Nephron (organoid): ENCODE measurements at regions not wholly inside any gene's neighbourhood (a gene's known extent, or its start where the extent isn't known, plus 50 kb on each side); places are given as distances from the start of the nearest gene placed in this dataset.

Experiments used
- H3K27ac Mint-ChIP-seq, 3 experiments: 2 replicates each; pipeline ENCODE4 v1.8.0; 2020; ENCODE audit warnings: mixed read lengths in 3 of 3, mild to moderate bottlenecking in 2 of 3, moderate library complexity in 1 of 3
- H3K27me3 Mint-ChIP-seq: 2 replicates; pipeline ENCODE4 v1.8.0; 2021; ENCODE audit warnings: low read depth, mild to moderate bottlenecking, moderate library complexity, mixed read lengths
- H3K36me3 Mint-ChIP-seq: 2 replicates; pipeline ENCODE4 v1.8.0; 2020; ENCODE audit warnings: low read depth, mixed read lengths
- H3K4me1 Mint-ChIP-seq: 2 replicates; pipeline ENCODE4 v1.8.0; 2020; ENCODE audit warnings: mixed read lengths
- H3K4me3 Mint-ChIP-seq, 3 experiments: 2 replicates each; pipeline ENCODE4 v1.8.0; 2020; ENCODE audit warnings: mild to moderate bottlenecking in 3 of 3, mixed read lengths in 3 of 3, moderate library complexity in 2 of 3
- H3K9me3 Mint-ChIP-seq: 2 replicates; pipeline ENCODE4 v1.8.0; 2020; ENCODE audit warnings: mixed read lengths
- CTCF ChIP-seq, 3 experiments: fragments of 200-600 bp; sonication (generic); IDR thresholded peaks; one replicate each; pipeline ENCODE4 v1.5.0; 2021; ENCODE audit warnings: antibody characterized with exemption in 3 of 3; ENCODE audit not compliant: unreplicated experiment in 3 of 3

- H3K36me3 Mint-ChIP-seq = no peaks in the 10 kb centered on the region
- no peak overlapping the region for H3K27ac Mint-ChIP-seq
- H3K9me3 Mint-ChIP-seq = peaks cover 17% of the 10 kb centered on the region
- peaks cover 8% of the 10 kb centered on the region for H3K4me1 Mint-ChIP-seq
- no peak overlapping the region for H3K4me3 Mint-ChIP-seq
- H3K27me3 Mint-ChIP-seq = no peaks in the 10 kb centered on the region
- TF ChIP-seq CTCF (IDR thresholded peaks at IDR 0.05; ENCODE audit: unreplicated experiment in 3 of 3) = no peak
Observed at GRCh38 chr5:173514661-173515060, 101.8 kb downstream of the BOD1 start.

GRCh38 chr5:173513521-173513991 lies 102.9 kb downstream of the BOD1 start:
- H3K27ac Mint-ChIP-seq = peak overlapping the region in 1 of 3 experiments; percentile 26
- H3K4me3 Mint-ChIP-seq = no peak overlapping the region
- no peaks in the 10 kb centered on the region for H3K36me3 Mint-ChIP-seq
- TF ChIP-seq CTCF (IDR thresholded peaks at IDR 0.05; ENCODE audit: unreplicated experiment in 3 of 3) = no peak
- H3K27me3 Mint-ChIP-seq = no peaks in the 10 kb centered on the region
- peaks cover 8% of the 10 kb centered on the region for H3K4me1 Mint-ChIP-seq
- H3K9me3 Mint-ChIP-seq = peaks cover 18% of the 10 kb centered on the region

- Mint-ChIP-seq H3K27ac (peak overlapping the region in 1 of 3 experiments; percentile 26), H3K4me1 (peaks cover 8% of the 10 kb centered on the region), H3K36me3 (no peaks in the 10 kb centered on the region), H3K4me3 (no peak overlapping the region), H3K27me3 (no peaks in the 10 kb centered on the region), H3K9me3 (peaks cover 15% of the 10 kb centered on the region)
- TF ChIP-seq CTCF (IDR thresholded peaks at IDR 0.05; ENCODE audit: unreplicated experiment in 3 of 3) = no peak
Observed at GRCh38 chr5:173512637-173513435, 103.6 kb downstream of the BOD1 start.

GRCh38 chr5:173509060-173509459 lies 107.4 kb downstream of the BOD1 start:
- no peaks in the 10 kb centered on the region for H3K27me3 Mint-ChIP-seq
- H3K4me1 Mint-ChIP-seq = peaks cover 8% of the 10 kb centered on the region
- no peak for TF ChIP-seq CTCF (IDR thresholded peaks at IDR 0.05; ENCODE audit: unreplicated experiment in 3 of 3)

GRCh38 chr5:173507171-173507570 lies 109.3 kb downstream of the BOD1 start:
- H3K9me3 Mint-ChIP-seq = peaks cover 14% of the 10 kb centered on the region
- no peaks in the 10 kb centered on the region for H3K36me3 Mint-ChIP-seq
- no peaks in the 10 kb centered on the region for H3K27me3 Mint-ChIP-seq
- H3K27ac Mint-ChIP-seq = no peak overlapping the region
- no peak for TF ChIP-seq CTCF (IDR thresholded peaks at IDR 0.05; ENCODE audit: unreplicated experiment in 3 of 3)
- H3K4me3 Mint-ChIP-seq = no peak overlapping the region
- no peaks in the 10 kb centered on the region for H3K4me1 Mint-ChIP-seq

More at GRCh38 chr5:173509060-173509459, 107.4 kb downstream of the BOD1 start:
- Mint-ChIP-seq H3K4me3 (no peak overlapping the region), H3K9me3 (peaks cover 18% of the 10 kb centered on the region), H3K27ac (no peak overlapping the region), H3K36me3 (no peaks in the 10 kb centered on the region)

- no peak overlapping the region for H3K4me3 Mint-ChIP-seq
- no peak overlapping the region for H3K27ac Mint-ChIP-seq
- no peaks in the 10 kb centered on the region for H3K36me3 Mint-ChIP-seq
Observed at GRCh38 chr5:173505634-173506033, 110.8 kb downstream of the BOD1 start.

More at GRCh38 chr5:173505634-173506033, 110.8 kb downstream of the BOD1 start:
- Mint-ChIP-seq H3K9me3 (peaks cover 14% of the 10 kb centered on the region), H3K4me1 (no peaks in the 10 kb centered on the region), H3K27me3 (peaks cover 4% of the 10 kb centered on the region)
- TF ChIP-seq CTCF (IDR thresholded peaks at IDR 0.05; ENCODE audit: unreplicated experiment in 3 of 3) = no peak
